ENCODE measurements at regions not wholly inside any gene's neighbourhood (a gene's known extent, or its start where the extent isn't known, plus 50 kb on each side); places are given as distances from the start of the nearest gene placed in this dataset.

DNA sequence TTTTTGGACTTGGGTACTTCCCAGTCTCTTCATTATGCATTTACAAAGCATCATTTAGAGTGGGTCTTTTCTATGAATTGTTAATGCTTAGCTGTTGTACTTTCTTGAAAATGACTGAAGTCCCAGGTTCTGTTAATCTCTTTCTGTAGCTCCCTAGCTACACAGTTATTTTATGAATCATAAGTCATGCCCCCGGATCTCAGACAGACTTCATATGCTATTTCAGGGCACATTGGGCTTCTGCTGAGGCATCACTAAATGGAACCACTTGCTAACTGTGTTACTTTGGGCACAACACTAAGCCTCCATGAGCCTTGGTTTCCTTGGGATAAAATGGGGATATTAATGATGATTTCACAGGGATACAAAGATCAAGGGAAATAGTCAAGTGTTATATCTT, 55.5 kb upstream of the RBM15 start:
- Mint-ChIP-seq H3K36me3 (no peaks in the 10 kb centered on the region), H3K4me1 (peaks cover 4% of the 10 kb centered on the region), H3K9me3 (peaks cover 0 to 2% (median 0%) of the 10 kb centered on the region in 7 donors), H3K4me3 (no peak overlapping the region), H3K27ac (no peak overlapping the region), H3K27me3 (ENCODE audit: low read depth in 3 of 3) (peaks cover 1 to 4% (median 3%) of the 10 kb centered on the region in 3 donors)
- Histone ChIP-seq H3K79me2 (ENCODE audit: insufficient read depth, low read length) (no peaks in the 10 kb centered on the region), H4K20me1 (ENCODE audit: insufficient read depth, low read length) (no peaks in the 10 kb centered on the region), H3K4me1 (ENCODE audit: control insufficient read depth in 1 of 2, insufficient read depth in 2 of 2, low read length in 2 of 2) (no peaks in the 10 kb centered on the region), H2AFZ (ENCODE audit: insufficient read depth, low read depth, low read length, poor library complexity, severe bottlenecking) (no peak overlapping the region), H3K4me3 (replicated peaks in 1 of 3; ENCODE audit: low read depth in 2 of 3, low read length in 3 of 3) (no peak overlapping the region), H3K9ac (ENCODE audit: insufficient read depth, low read length, poor library complexity, severe bottlenecking) (no peak overlapping the region), H3K4me2 (replicated peaks; ENCODE audit: extremely low read depth, low read length, poor library complexity, severe bottlenecking) (no peak overlapping the region), H3K9me3 (replicated peaks in 1 of 2; ENCODE audit: control insufficient read depth in 1 of 2, insufficient read depth in 1 of 2, low read length in 2 of 2) (no peaks in the 10 kb centered on the region), H3K36me3 (replicated peaks in 1 of 2; ENCODE audit: control insufficient read depth in 1 of 2, insufficient read depth in 2 of 2, low read length in 2 of 2) (no peaks in the 10 kb centered on the region), H3K27me3 (ENCODE audit: control insufficient read depth in 2 of 2, insufficient read depth in 2 of 2, low read length in 2 of 2) (no peaks in the 10 kb centered on the region), H3K27ac (ENCODE audit: low read depth in 1 of 2, low read length in 2 of 2) (no peak overlapping the region)
- TF ChIP-seq, protein P1, sequence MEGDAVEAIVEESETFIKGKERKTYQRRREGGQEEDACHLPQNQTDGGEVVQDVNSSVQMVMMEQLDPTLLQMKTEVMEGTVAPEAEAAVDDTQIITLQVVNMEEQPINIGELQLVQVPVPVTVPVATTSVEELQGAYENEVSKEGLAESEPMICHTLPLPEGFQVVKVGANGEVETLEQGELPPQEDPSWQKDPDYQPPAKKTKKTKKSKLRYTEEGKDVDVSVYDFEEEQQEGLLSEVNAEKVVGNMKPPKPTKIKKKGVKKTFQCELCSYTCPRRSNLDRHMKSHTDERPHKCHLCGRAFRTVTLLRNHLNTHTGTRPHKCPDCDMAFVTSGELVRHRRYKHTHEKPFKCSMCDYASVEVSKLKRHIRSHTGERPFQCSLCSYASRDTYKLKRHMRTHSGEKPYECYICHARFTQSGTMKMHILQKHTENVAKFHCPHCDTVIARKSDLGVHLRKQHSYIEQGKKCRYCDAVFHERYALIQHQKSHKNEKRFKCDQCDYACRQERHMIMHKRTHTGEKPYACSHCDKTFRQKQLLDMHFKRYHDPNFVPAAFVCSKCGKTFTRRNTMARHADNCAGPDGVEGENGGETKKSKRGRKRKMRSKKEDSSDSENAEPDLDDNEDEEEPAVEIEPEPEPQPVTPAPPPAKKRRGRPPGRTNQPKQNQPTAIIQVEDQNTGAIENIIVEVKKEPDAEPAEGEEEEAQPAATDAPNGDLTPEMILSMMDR (IDR thresholded peaks at IDR 0.05): no peak
- intact Hi-C loops (cut with micrococcal nuclease): no loop called here
- DNase-seq: no peak
- no CpG with 5 or more reads among the region's 1 CpG for WGBS (ENCODE audit: insufficient coverage)

GRCh38 chr1:110285316-110285715, 53.9 kb upstream of the RBM15 start:
- Mint-ChIP-seq H3K27ac (peak overlapping the region in 1 of 7 donors; percentile 32), H3K27me3 (ENCODE audit: low read depth in 3 of 3) (peaks cover 1 to 4% (median 3%) of the 10 kb centered on the region in 3 donors), H3K4me1 (peaks cover 4% of the 10 kb centered on the region), H3K36me3 (no peaks in the 10 kb centered on the region), H3K9me3 (peaks cover 0 to 2% (median 0%) of the 10 kb centered on the region in 7 donors), H3K4me3 (no peak overlapping the region)
- intact Hi-C loops (cut with micrococcal nuclease): no loop called here
- Histone ChIP-seq H3K36me3 (replicated peaks in 1 of 2; ENCODE audit: control insufficient read depth in 1 of 2, insufficient read depth in 2 of 2, low read length in 2 of 2) (no peaks in the 10 kb centered on the region), H3K9me3 (replicated peaks in 1 of 2; ENCODE audit: control insufficient read depth in 1 of 2, insufficient read depth in 1 of 2, low read length in 2 of 2) (no peaks in the 10 kb centered on the region), H2AFZ (ENCODE audit: insufficient read depth, low read depth, low read length, poor library complexity, severe bottlenecking) (no peak overlapping the region), H3K79me2 (ENCODE audit: insufficient read depth, low read length) (no peaks in the 10 kb centered on the region), H3K4me1 (ENCODE audit: control insufficient read depth in 1 of 2, insufficient read depth in 2 of 2, low read length in 2 of 2) (no peaks in the 10 kb centered on the region), H3K4me2 (replicated peaks; ENCODE audit: extremely low read depth, low read length, poor library complexity, severe bottlenecking) (no peak overlapping the region), H4K20me1 (ENCODE audit: insufficient read depth, low read length) (no peaks in the 10 kb centered on the region), H3K4me3 (replicated peaks in 1 of 3; ENCODE audit: low read depth in 2 of 3, low read length in 3 of 3) (no peak overlapping the region), H3K9ac (ENCODE audit: insufficient read depth, low read length, poor library complexity, severe bottlenecking) (no peak overlapping the region), H3K27ac (ENCODE audit: low read depth in 1 of 2, low read length in 2 of 2) (no peak overlapping the region), H3K27me3 (ENCODE audit: control insufficient read depth in 2 of 2, insufficient read depth in 2 of 2, low read length in 2 of 2) (no peaks in the 10 kb centered on the region)
- DNase-seq: no peak
- TF ChIP-seq, protein P1 (IDR thresholded peaks at IDR 0.05): no peak
- WGBS (ENCODE audit: insufficient coverage): 88% methylated on average over 3 of the region's 4 CpGs

Measured in CD14-positive monocyte (primary cell).